Skeletal muscle tissue (tissue), 3 donors: ENCODE measurements at regions not wholly inside any gene's neighbourhood (a gene's known extent, or its start where the extent isn't known, plus 50 kb on each side); places are given as distances from the start of the nearest gene placed in this dataset.

Experiments
- H3K27ac ChIP-seq: one replicate; pipeline ENCODE4 v1.7.0; 2013; ENCODE audit warnings: mild to moderate bottlenecking, low read depth, low read length, inconsistent platforms
- H3K27me3 ChIP-seq, 3 donors: one replicate each; pipeline ENCODE4 v1.7.0; 2013; ENCODE audit warnings: low read length in 3 of 3; ENCODE audit not compliant: control insufficient read depth in 3 of 3, insufficient read depth in 3 of 3
- H3K36me3 ChIP-seq, 3 donors: one replicate each; pipeline ENCODE4 v1.7.0; 2013; ENCODE audit warnings: low read length in 3 of 3; ENCODE audit not compliant: control insufficient read depth in 3 of 3, insufficient read depth in 3 of 3
- H3K4me1 ChIP-seq, 3 donors: one replicate each; pipeline ENCODE4 v1.7.0; 2013; ENCODE audit warnings: low read length in 3 of 3, mild to moderate bottlenecking in 3 of 3; ENCODE audit not compliant: control insufficient read depth in 3 of 3, insufficient read depth in 3 of 3
- H3K4me3 ChIP-seq, 3 donors: one replicate each; pipeline ENCODE4 v1.7.0; 2013; ENCODE audit warnings: low read length in 3 of 3
- H3K9ac ChIP-seq, 3 donors: one replicate each; pipeline ENCODE4 v1.7.0; 2013; ENCODE audit warnings: low read length in 3 of 3, mild to moderate bottlenecking in 3 of 3, moderate library complexity in 2 of 3, low read depth in 1 of 3
- H3K9me3 ChIP-seq, 3 donors: one replicate each; pipeline ENCODE4 v1.7.0; 2013; ENCODE audit warnings: low read length in 3 of 3; ENCODE audit not compliant: control insufficient read depth in 3 of 3
- donor health status: Osteomylitis.

DNA sequence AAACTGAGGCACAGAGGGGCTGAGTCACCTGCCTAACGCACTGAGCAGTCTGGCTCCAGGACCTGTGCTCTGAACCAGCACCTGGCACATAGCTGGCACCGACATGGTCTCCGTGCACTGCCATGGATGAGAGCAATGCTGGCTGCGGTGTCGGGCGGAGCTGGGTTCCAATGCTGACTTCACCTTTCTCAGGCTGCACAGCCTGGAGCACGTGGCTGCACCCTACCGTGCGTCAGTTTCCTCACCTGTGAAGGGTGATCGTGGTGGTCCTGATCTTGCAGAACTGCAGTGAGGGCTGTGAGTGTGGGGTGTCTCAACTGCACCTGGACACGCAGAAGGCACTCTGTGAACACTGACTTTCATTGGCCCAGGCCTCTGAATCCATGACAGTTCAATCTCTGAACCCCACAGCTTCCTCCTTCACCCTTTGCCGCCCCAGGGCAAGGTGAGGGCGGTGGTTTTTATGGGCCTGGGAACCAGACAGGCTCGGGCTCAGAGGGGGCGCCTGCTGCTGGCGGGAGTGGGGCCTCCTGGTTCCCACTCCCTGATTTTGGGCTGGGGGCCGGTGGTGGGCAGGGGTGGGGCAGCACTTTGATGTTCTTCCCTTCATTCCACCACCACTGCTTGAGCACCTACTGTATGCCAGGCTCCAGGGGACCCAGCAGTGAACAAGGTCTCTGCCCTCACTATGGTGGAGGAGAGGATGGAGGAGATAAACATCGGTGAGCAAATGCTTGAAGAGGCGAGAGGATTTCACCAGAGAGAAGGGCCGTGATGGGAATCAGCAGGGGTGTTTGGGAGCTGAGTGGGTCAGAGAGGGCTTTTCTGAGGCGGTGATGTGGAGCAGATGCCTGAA is 102.9 kb downstream of the CEBPB start:
- peak overlapping the region; percentile 91 for H3K27ac ChIP-seq

DNA sequence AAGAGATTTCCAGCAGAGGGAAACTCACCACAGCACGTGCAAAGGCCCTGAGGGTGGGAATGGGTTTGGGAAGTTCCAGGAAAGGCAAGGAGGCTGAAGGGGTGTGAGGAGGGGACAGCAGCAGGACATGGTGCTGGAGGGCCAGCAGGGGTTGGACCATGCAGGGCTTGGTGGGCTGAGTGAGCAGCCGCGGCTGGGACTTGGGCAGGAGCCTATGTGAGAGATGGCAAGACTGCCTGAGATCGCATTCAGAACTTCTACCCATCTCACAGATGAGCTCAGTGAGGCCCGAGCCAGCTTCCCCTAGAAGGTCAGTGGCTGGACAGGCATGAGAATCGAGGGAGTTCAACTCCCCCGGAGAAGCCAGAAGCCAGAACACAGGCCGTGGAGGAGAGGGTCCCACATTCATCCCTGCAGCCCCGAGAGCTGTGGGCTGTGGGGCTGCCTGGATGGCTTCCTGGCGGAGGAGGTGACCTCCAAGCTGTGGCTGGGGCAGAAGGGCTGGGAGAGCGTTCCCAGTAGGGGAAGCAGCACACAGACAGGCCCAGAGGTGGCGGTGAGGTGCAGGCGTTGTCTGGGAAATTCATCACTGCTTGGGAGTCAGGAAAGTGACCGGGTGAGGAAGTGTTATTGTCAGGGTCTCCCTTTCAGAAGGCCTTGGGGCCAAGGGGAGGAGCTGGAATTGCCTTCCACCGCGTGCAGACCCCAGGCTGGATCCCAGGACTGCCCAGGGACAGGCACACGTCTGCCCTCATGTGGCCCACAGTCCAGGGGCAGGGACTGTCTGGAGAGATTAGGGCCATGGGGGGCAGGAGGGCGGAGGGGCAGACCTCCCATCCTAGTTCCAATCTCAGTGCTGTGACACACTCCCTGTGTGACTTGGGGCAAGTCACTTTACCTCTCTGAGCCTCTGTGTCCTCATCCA is 103.8 kb downstream of the CEBPB start:
- H3K4me1 ChIP-seq = peaks cover 20 to 39% (median 22%) of the 10 kb centered on the region in 3 donors
- H3K27ac ChIP-seq = peak overlapping the region; percentile 91

More for the DNA sequence above, 102.9 kb downstream of the CEBPB start:
- Histone ChIP-seq H3K9ac (peak overlapping the region in 2 of 3 donors; percentile 65 to 73), H3K36me3 (no peaks in the 10 kb centered on the region), H3K27me3 (no peaks in the 10 kb centered on the region), H3K4me3 (peak overlapping the region in 2 of 3 donors; percentile 1 to 2), H3K4me1 (peaks cover 20 to 39% (median 22%) of the 10 kb centered on the region in 3 donors), H3K9me3 (no peaks in the 10 kb centered on the region)

DNA sequence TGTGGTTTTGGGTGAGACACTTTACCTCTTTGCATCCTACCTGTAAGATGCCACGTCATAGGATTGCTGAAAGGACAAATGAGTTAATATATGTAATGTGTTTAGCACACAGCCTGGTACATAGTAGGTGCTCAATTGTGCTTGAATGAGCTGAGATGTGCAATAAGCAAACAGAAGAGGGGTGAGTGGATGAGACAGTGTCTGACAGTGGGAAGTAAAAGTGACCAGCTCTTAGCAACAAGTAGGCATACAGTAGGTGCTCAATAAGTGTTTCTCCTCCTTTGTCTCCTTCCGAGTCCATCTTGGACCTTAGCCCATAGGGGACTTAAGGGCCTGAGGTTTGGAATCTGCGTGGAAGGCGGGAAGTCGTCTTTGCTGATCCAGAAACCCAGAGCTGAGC is 104.7 kb downstream of the CEBPB start:
- Histone ChIP-seq H3K9me3 (no peaks in the 10 kb centered on the region), H3K9ac (no peak overlapping the region), H3K4me1 (peaks cover 20 to 39% (median 22%) of the 10 kb centered on the region in 3 donors), H3K27ac (peak overlapping the region; percentile 91), H3K36me3 (no peaks in the 10 kb centered on the region), H3K27me3 (no peaks in the 10 kb centered on the region), H3K4me3 (no peak overlapping the region)

More for the DNA sequence above, 103.8 kb downstream of the CEBPB start:
- Histone ChIP-seq H3K36me3 (no peaks in the 10 kb centered on the region), H3K9me3 (no peaks in the 10 kb centered on the region), H3K4me3 (no peak overlapping the region), H3K27me3 (no peaks in the 10 kb centered on the region), H3K9ac (peak overlapping the region in 1 of 3 donors; percentile 25)

DNA sequence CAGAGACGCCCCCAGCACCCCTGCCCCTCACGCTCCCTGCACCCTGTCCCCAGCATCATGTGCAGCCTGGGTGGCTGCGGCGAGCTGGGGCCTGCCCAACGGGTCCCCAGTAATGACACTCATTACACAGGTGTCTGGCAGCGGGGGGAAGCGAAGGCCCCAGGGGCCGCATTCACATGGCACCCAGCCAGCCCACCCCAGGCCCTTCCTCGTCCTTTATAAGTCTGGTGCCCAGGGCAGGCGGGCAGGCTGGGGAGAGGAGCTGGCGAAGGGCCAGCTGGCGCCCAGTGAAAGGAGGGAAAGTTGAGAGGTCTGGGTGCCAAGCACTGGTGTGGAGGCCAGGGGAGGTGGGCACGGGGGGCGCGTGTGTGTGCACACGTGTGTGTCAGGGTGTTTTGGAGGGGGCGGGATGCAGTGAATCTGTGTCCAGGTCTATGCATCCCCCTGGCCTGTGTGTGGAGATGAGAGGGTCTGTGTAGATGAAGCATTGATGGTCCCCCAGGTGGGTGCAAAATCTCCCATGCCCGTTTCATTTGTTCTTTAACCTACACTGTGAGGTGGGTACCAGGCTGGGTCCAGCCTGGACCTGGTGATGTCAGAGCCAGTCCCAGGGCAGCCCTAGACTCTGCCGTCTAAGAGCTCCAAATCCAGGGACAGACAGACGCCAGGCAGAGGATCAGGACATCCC is 105.3 kb downstream of the CEBPB start:
- H3K27me3 ChIP-seq = no peaks in the 10 kb centered on the region
- H3K9ac ChIP-seq = no peak overlapping the region
- no peaks in the 10 kb centered on the region for H3K36me3 ChIP-seq
- H3K27ac ChIP-seq = peak overlapping the region; percentile 22
- H3K4me3 ChIP-seq = no peak overlapping the region
- H3K9me3 ChIP-seq = no peaks in the 10 kb centered on the region
- peaks cover 20 to 37% (median 22%) of the 10 kb centered on the region in 3 donors for H3K4me1 ChIP-seq

DNA sequence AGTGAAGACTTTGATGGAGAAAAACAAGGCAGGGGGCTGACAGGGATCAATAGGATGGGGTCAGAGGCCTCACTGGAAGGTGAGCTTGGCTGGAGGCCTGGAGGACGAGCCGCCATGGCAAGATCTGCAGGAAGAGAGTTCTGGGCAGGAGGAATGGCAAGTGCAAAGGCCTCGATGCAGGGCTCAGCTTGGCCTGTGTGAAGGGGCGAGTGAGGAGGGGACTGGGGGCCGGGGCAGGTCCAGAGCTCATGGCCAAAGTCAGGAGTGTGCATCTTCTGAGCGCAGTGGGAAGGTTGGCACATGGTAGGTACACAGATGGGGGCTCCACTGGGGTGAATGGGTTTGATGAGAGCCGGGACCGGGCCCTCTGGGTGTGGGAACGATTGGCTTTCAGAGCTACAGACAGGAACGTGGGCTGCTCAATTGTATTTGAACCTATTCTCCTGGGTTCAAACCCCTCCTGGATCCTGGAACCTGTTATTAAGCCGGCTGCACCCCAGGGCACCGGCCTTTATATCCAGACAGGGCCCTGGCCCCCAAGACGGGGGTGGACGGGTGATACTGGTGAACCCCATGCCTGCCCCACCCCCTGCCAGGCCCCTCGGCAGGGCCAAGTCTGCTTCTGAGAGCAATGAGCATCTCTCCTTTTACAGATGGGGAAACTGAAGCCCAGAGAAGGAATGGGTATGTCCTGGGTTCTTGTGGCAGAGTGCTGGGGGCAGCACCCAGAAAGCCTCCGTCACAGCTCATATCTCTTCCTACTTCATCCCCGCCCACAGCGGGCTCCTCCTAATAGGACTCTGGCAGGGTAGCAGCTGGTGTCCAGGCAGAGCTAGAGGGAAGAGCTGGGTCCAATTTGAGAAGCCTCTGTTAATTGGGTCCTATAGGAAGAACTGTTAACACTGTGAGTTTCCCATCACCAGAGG is 106.1 kb downstream of the CEBPB start:
- no peak overlapping the region for H3K4me3 ChIP-seq
- H3K27ac ChIP-seq = peak overlapping the region; percentile 49
- peak overlapping the region in 1 of 3 donors; percentile 11 for H3K9ac ChIP-seq
- peaks cover 18 to 34% (median 23%) of the 10 kb centered on the region in 3 donors for H3K4me1 ChIP-seq
- H3K36me3 ChIP-seq = no peaks in the 10 kb centered on the region
- H3K27me3 ChIP-seq = no peaks in the 10 kb centered on the region
- no peaks in the 10 kb centered on the region for H3K9me3 ChIP-seq

DNA sequence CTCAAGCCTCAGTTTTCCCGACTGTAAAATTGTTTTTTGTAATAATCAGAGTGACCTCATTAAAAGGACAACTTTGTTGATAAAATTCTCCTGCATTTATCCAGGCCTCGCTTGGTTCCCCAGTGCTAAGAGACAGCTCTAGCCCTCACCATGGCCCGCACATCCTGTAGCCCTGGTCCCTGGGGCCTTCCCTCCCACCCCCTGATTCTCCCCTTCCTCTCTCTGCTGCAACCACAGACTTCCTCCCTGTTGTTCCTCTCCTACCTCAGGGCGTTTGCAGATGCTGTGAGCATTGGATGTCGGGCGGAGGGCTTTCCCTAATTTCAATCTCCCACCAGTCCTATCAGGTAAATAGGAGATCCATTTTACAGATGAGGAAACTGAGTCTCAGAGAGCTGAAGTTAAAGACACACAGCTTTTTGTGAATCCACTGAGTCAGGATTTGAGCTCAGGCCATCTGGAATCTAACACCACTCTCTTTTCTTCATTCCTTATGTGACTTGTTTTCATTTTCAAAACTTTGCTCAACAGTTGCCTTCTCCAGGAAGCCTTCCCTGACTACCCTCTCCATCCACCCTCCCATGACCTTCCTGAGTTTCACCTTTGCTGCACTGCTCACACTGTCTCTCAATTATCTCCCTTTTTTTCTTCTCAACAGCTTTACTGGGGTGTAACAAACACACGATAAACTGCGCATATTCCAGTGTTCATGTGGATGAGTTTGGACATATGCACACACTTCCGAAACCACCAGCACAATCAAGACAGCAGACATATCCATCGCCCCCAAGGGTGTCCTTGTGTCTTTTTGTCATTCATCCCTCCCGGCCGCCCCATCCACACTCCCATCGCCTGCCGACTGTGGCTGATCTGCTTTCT is 107.1 kb downstream of the CEBPB start:
- H3K36me3 ChIP-seq = no peaks in the 10 kb centered on the region
- no peaks in the 10 kb centered on the region for H3K9me3 ChIP-seq
- no peaks in the 10 kb centered on the region for H3K27me3 ChIP-seq
- no peak overlapping the region for H3K27ac ChIP-seq
- H3K9ac ChIP-seq = no peak overlapping the region
- no peak overlapping the region for H3K4me3 ChIP-seq
- peaks cover 17 to 34% (median 23%) of the 10 kb centered on the region in 3 donors for H3K4me1 ChIP-seq

DNA sequence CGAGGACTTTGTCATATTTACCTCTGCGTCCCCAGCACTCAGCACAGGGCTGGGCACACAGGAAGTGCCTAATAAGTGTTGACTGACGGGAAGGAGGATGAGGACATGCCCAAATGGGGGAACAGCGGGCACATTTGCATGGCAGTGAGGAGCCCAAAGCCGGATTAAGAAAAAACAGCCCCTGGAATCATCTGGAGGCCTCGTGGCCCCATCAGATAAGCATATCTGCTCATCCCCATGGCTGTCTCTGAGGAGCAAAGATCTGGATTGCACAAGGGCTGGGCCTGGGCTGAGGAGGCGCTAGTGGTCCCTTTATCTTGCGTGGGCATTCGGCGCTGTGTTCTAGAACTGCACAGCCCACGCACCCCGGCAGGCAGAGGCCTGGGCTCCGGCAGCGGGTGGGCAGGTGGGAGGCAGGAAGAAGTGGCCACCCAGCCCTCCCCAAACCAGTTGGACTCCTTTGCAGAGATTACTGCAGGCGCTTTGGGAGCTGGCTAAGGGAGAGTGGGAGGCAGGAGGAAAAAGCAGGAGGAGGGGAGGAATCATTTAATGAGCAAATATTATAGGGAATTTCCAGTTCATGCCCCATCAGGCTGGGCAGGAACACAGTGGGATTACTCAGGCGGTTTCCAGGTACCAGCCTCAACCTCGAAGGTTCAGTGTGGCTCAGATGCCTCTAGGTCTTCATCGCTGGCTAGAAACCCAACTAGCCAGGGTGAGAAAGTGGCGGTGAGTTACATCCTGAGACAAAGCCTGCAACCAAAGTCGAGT is 108.1 kb downstream of the CEBPB start:
- Histone ChIP-seq H3K27me3 (no peaks in the 10 kb centered on the region), H3K9ac (no peak overlapping the region), H3K9me3 (no peaks in the 10 kb centered on the region), H3K36me3 (no peaks in the 10 kb centered on the region), H3K4me3 (no peak overlapping the region), H3K27ac (no peak overlapping the region), H3K4me1 (peaks cover 18 to 34% (median 23%) of the 10 kb centered on the region in 3 donors)

DNA sequence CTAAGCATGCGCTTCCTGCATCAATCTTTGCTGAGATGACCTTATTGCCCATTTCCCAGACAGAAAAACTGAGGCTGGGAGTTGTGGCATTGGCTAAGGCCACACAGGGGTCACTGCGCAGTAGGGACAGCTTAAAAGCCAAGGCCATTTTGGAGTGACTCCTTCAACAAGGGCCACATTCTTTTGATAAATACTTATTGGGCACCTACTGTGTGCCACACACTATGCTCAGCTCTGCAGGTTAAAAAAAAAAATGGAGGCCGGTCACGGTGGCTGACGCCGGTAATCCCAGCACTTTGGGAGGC is 108.6 kb downstream of the CEBPB start:
- no peaks in the 10 kb centered on the region for H3K27me3 ChIP-seq
- H3K9me3 ChIP-seq = no peaks in the 10 kb centered on the region
- peaks cover 23 to 35% (median 29%) of the 10 kb centered on the region in 3 donors for H3K4me1 ChIP-seq
- no peaks in the 10 kb centered on the region for H3K36me3 ChIP-seq
- H3K9ac ChIP-seq = no peak overlapping the region
- H3K4me3 ChIP-seq = no peak overlapping the region
- H3K27ac ChIP-seq = no peak overlapping the region
